ENCODE measurements at regions not wholly inside any gene's neighbourhood (a gene's known extent, or its start where the extent isn't known, plus 50 kb on each side); places are given as distances from the start of the nearest gene placed in this dataset.
A peak's percentile ranks its signal among the peaks of the same experiment; 100 is the strongest.
"Not testable (repeated sequence)": the region's sequence is repeated elsewhere in the genome, so short reads cannot be mapped to it uniquely, and the experiment has no call there.

- in situ Hi-C loops (cut with HindIII; ENCODE audit: low pct_unique_long_range_greater_than_20kb, low sequenced_read_pairs), result no loop called here
These were observed 51.0 kb upstream of the ACTR3 start for GRCh38 chr2:113838744-113839444.

GRCh38 chr2:113838277-113838676 is 51.6 kb upstream of the ACTR3 start:
- no peak for DNase-seq (ENCODE audit: low read depth, low spot score)
- in situ Hi-C loops (cut with HindIII; ENCODE audit: low pct_unique_long_range_greater_than_20kb, low sequenced_read_pairs), result no loop called here

More at GRCh38 chr2:113838744-113839444, 51.0 kb upstream of the ACTR3 start:
- no peak for DNase-seq (ENCODE audit: low read depth, low spot score)

DNA sequence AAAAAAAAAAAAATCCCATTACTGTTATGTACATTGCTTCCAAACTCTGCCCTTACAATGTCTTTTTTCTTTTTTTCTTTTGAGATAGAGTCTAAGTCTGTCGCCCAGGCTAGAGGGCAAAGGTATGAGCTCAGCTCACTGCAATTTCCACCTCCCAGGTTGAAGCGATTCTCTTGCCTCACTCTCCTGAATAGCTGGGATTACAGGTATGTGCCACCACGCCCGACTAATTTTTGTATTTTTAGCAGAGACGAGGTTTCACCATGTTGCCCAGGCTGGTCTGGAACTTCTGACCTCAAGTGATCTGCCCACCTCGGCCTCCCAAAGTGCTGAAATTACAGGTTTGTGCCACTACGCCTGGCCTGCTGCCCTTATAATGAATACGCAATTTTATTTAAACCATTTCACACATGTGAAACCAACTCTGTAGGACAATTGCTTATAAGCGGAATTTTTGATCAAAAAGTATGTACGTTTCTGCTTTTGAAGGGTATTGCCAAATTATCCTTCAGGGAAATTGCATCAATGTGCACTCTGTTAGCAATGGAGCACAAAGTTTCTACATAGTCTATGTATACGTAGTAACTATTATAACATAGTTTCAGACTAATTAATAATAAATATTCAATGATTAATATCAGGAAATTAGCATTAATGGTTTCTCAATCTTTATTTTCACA is 55.7 kb upstream of the ACTR3 start:
- DNase-seq (ENCODE audit: low read depth, low spot score), result no peak
- in situ Hi-C loops (cut with HindIII; ENCODE audit: low pct_unique_long_range_greater_than_20kb, low sequenced_read_pairs), result no loop called here

DNA sequence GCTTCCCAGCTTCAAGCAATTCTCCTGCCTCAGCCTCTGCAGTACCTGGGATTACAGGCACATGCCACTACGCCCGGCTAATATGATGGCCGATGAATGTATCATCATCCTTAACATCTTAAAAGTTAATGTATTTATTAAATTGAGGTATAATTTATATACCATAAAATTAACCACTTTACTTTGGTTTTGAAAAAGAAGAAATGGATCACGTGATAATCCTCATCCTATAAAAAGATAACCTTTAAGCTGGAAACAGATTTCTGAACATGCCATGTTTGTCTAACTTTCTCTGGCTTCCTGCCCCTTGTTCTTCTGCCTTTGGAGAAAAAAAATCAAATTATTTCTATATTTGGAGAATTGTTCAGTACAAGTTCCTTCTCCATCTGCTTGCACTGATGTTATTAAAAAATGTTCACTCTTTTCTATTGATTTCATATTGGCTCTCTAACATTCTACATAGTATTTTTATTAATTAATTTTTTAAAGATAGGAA is 57.0 kb upstream of the ACTR3 start:
- in situ Hi-C loops (cut with HindIII; ENCODE audit: low pct_unique_long_range_greater_than_20kb, low sequenced_read_pairs), result no loop called here
- DNase-seq (ENCODE audit: low read depth, low spot score), result no peak

GRCh38 chr2:113831161-113831560 is 58.7 kb upstream of the ACTR3 start:
- no peak for DNase-seq (ENCODE audit: low read depth, low spot score)
- in situ Hi-C loops (cut with HindIII; ENCODE audit: low pct_unique_long_range_greater_than_20kb, low sequenced_read_pairs), result no loop called here

DNA sequence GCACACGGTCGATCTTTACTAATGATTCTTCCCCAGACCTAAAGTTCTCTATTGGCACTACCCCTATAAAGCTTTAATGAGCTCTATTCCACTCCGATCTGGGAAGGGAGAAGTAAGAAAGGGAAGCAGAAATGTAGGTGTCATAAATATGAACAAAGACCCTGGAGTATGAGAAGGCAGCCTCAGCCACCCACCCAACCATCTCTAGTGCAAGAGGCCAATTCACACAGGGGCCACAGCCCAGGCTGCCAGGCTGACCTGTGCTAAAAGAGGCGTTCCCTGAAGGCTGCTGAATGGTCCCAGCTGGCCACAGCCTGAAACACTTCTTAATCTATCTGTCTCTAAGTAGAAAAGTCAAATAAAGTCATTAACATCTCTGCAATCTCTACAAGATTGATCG is 60.1 kb upstream of the ACTR3 start:
- in situ Hi-C loops (cut with HindIII; ENCODE audit: low pct_unique_long_range_greater_than_20kb, low sequenced_read_pairs), result no loop called here
- no peak for DNase-seq (ENCODE audit: low read depth, low spot score)

DNA sequence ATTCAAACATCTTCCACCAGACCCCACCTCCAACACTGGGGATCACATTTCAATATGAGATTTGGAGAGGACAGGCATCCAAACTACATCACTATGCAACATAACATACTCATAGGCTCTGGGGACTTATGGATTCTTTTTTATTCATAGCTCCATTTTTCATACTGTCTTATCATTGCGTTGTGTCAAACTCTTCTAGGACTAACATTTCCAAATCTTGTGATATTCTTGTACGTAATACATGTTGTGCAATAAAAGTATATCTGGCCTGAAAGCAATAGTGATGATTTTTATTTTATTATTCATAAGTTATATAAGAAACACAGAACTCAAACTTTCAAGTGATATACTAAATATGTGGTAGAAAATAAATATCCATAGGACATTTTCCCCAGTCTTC is 60.6 kb upstream of the ACTR3 start:
- no peak for DNase-seq (ENCODE audit: low read depth, low spot score)
- in situ Hi-C loops (cut with HindIII; ENCODE audit: low pct_unique_long_range_greater_than_20kb, low sequenced_read_pairs), result no loop called here

DNA sequence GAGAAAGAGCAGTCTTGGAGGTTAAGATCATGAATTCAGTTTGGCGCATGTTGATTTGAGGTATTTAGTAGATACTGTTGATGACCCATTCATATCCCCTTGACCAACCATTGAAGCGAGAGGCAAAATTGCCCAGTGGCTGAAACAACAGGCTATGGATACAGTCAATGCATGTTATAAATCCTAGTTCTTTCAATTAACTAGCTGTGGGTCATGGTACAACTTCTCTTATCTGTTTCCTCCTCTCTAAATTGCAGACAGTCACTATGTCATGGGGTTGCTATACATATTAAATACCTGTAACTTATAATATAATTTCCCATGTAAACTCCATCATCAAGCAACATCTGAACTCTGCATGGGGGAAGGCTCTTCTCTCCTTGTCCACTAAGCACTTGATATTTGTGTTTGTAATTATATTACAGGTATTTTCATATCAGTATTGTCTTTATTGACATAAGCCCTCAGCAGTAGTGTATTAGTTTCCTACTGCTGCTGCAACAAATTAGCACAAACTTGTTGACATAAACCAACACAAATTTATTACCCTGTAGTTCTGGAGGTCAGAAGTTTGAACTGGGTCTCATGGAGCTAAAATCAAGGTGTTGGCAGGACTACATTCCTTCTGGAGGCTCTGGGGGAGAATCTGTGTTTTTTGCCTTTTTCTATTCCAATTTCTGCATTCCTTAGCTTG is 61.7 kb upstream of the ACTR3 start:
- in situ Hi-C loops (cut with HindIII; ENCODE audit: low pct_unique_long_range_greater_than_20kb, low sequenced_read_pairs), result no loop called here
- no peak for DNase-seq (ENCODE audit: low read depth, low spot score)

- in situ Hi-C loops (cut with HindIII; ENCODE audit: low pct_unique_long_range_greater_than_20kb, low sequenced_read_pairs), result no loop called here
- no peak for DNase-seq (ENCODE audit: low read depth, low spot score)
These were observed 62.5 kb upstream of the ACTR3 start for GRCh38 chr2:113827426-113827825.

DNA sequence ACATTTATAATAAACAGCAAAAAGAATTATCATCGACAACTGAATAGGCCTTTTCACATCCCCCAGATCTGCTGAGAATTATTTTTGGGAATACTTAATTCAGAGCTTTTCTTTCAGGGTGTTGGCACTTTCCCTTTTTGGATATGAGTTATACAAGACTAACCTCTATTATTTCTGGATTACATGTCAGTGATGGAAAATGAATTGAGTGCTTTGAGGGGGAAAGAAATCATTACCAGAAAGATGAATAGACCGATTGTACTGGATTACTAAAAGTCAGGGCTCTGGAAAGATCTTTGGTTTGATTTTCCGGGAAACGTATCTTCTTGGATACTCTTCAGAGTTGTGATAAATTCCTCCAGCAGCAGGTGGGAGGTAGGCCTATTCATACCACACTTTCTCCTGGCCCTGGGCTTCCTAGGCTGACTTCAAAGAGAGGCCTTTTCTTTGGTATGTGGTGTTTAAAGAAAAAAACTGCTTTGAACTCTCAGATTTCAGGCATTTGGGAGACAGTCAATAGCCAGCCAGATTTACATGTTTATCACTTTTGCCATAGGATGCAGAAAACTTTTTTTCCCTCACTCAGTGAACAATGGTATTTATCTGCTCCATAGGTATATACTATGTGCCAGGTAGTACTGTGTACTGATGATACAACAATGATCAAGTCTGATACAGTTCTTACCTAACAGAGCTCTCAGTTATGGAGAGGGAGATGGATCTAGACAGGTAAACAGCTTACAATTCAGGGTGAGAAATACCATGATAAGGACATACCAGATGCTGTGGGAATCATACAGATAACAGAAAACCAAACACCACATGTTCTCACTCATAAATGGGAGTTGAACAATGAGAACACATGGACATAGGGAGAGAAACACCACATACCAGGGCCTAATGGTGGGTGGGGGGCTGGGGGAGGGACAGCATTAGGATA is 63.3 kb upstream of the ACTR3 start:
- in situ Hi-C loops (cut with HindIII; ENCODE audit: low pct_unique_long_range_greater_than_20kb, low sequenced_read_pairs), result no loop called here
- peak; percentile 95 for DNase-seq (ENCODE audit: low read depth, low spot score)

DNA sequence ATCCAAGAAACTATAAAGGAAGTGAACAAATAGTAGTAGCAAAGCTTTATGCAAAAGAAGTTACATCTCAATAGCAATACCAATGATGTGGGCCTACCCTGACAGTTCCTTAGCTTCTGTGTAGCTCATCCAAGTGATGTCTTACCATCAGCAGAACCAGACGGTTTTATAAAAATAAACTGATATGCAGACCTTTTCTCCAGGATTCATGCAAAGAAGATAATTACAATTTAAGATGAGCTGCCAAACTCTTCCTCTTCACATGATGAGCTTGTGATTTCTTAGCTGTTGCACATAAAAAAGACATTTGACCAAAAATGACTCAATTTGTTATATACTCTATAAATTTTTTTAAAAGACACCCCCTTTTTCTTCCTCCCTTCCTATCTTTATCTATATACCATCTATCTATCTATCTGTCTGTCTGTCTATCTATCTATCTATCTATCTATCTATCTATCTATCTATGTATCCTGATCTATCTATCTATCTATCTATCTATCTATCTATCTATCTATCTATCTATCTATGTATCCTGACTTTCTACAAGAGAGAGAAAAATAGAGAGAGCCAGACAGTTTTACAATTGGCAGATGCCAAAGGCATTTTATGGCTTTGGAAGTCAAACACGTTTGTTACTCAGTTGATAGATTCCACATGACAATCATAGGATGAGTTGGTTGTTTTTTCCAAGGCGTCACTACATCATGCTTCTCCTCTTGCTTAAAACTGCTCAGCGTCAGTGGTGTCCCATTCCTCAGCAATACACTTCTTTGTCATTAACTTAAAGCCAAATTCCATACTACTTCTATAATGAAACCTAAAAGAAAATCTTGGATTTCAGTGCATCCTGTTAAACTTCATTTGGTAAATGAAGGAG is 65.9 kb upstream of the ACTR3 start:
- DNase-seq (ENCODE audit: low read depth, low spot score), result peak; percentile 42

DNA sequence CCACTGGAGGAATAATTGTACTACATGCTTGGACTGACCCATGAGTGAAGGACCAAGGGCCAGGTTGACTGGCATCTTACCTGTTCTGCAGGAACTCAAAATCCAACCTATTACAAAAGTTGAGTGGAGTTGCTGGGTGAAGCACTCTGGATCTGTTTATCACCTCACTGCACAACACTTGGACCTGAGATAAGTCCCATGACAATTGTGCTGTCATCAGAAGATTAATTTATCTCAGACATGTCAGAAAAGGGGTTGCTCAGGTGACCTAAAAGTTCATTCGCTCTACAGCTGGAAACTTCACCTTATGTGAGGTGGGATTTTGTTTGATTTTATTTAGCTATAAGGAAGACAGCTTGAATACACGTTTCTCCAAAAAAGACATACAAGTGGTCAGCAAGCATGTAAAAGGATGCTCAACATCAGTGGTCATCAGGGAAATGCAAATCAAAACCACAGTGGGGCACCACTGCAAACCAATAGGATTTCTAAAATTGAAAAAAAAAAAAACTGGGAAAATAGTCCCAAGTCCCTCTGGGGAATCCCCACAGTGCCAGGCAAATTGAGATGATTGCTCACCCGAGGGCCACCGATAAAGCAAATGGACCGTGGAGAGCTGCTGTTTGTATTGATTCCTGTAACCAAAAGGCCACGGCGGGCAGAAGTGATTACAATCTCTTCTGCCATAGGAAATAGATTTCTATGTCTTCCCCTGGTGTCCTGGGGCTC is 65.8 kb upstream of the SLC35F5 start:
- in situ Hi-C loops (cut with HindIII; ENCODE audit: low pct_unique_long_range_greater_than_20kb, low sequenced_read_pairs), result no loop called here
- DNase-seq (ENCODE audit: low read depth, low spot score), result no peak

More for the DNA sequence above, 65.9 kb upstream of the ACTR3 start:
- in situ Hi-C loops (cut with HindIII; ENCODE audit: low pct_unique_long_range_greater_than_20kb, low sequenced_read_pairs), result no loop called here

DNA sequence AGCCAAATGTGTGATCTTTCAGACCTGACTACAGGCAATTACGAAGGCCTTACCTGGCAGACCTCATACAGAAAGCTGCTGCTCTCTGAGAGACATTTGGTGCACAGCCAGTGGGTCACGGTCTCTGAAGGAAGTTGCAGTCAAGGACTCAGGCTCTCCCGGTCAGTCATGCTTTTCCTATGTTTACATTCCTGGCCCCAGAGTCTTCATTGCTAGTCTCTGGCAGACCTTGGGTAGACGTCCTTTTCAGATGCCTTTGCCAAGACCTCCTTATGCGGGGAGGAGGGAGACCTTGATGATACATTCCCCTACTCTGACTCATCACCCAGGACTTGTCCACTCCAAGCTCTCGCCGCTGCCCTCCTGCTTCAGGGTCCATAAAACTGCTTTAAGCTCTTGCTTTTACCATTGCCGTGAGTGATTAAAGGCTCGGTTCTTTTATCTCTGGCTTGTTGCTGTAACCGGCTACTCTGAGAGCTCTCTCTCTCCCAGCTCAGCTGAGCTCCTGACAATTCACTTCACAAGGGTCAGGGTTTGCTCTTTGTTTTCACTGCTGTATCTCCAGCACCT is 62.0 kb upstream of the SLC35F5 start:
- peak; percentile 32 for DNase-seq (ENCODE audit: low read depth, low spot score)
- in situ Hi-C loops (cut with HindIII; ENCODE audit: low pct_unique_long_range_greater_than_20kb, low sequenced_read_pairs), result no loop called here

DNA sequence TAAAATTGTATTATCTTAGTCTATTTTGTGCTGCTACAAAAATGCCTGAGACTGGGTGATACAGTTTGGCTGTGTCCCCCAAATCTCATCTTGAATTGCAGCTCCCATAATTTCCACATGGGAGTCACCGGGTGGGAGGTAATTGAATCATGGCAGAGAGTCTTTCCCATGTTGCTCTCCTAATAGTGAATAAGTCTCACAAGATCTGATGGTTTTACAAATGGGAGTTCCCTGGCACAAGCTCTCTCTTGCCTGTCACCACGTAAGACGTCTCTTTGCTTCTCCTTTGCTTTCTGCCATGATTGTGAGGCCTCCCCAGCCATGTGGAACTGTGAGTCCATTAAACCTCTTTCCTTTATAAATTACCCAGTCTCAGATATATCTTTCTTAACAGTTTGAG is 57.0 kb upstream of the SLC35F5 start:
- DNase-seq (ENCODE audit: low read depth, low spot score); in situ Hi-C loops (cut with HindIII; ENCODE audit: low pct_unique_long_range_greater_than_20kb, low sequenced_read_pairs): not testable (repeated sequence)

GRCh38 chr2:113812204-113812603 is 55.8 kb upstream of the SLC35F5 start:
- no peak for DNase-seq (ENCODE audit: low read depth, low spot score)
- in situ Hi-C loops (cut with HindIII; ENCODE audit: low pct_unique_long_range_greater_than_20kb, low sequenced_read_pairs), result no loop called here

All from SK-MEL-5 (cell line).